ENCODE measurements at regions not wholly inside any gene's neighbourhood (a gene's known extent, or its start where the extent isn't known, plus 50 kb on each side); places are given as distances from the start of the nearest gene placed in this dataset.

GRCh38 chr16:8138666-8139065 is 451.6 kb downstream of the TMEM114 start:
- Histone ChIP-seq H3K9me3 (ENCODE audit: control insufficient read depth, low read length) (no peaks in the 10 kb centered on the region), H3K27me3 (ENCODE audit: control insufficient read depth, insufficient read depth, low read length, poor library complexity, severe bottlenecking) (no peaks in the 10 kb centered on the region), H3K4me1 (ENCODE audit: control insufficient read depth, insufficient read depth, low read length) (no peaks in the 10 kb centered on the region), H3K4me3 (ENCODE audit: low read length) (no peak overlapping the region), H3K36me3 (ENCODE audit: control insufficient read depth, insufficient read depth, low read length) (no peaks in the 10 kb centered on the region), H3K9ac (ENCODE audit: extremely low read depth, low read length, poor library complexity, severe bottlenecking) (no peak overlapping the region), H3K27ac (ENCODE audit: low read depth, low read length) (no peak overlapping the region)
- no peak overlapping the region for H3K4me3 Mint-ChIP-seq
- peaks cover 2% of the 10 kb centered on the region for H3K27me3 Mint-ChIP-seq (ENCODE audit: insufficient read depth)
- no peaks in the 10 kb centered on the region for H3K36me3 Mint-ChIP-seq (ENCODE audit: low read depth)
- DNase-seq = no peak
- no peak overlapping the region for H3K27ac Mint-ChIP-seq
- 97 to 100% methylated on average over 1 of the region's 1 CpG for WGBS, 2 experiments (ENCODE audit: insufficient coverage in 1 of 2, insufficient read length in 1 of 2)
- no peaks in the 10 kb centered on the region for H3K9me3 Mint-ChIP-seq
- no peak for TF ChIP-seq CTCF (conservative IDR thresholded peaks at IDR 0.05)
- H3K4me1 Mint-ChIP-seq = no peaks in the 10 kb centered on the region

GRCh38 chr16:8137606-8138005 is 452.7 kb downstream of the TMEM114 start:
- DNase-seq = no peak
- Mint-ChIP-seq H3K4me1 (no peaks in the 10 kb centered on the region), H3K9me3 (no peaks in the 10 kb centered on the region), H3K27ac (no peak overlapping the region), H3K27me3 (ENCODE audit: insufficient read depth) (peaks cover 2% of the 10 kb centered on the region), H3K4me3 (no peak overlapping the region), H3K36me3 (ENCODE audit: low read depth) (no peaks in the 10 kb centered on the region)
- H3K36me3 ChIP-seq (ENCODE audit: control insufficient read depth, insufficient read depth, low read length) = no peaks in the 10 kb centered on the region
- no peak overlapping the region for H3K9ac ChIP-seq (ENCODE audit: extremely low read depth, low read length, poor library complexity, severe bottlenecking)
- 74 to 81% methylated on average over 7 to 8 of the region's 8 CpGs for WGBS, 2 experiments (ENCODE audit: insufficient coverage in 1 of 2, insufficient read length in 1 of 2)
- no peak overlapping the region for H3K27ac ChIP-seq (ENCODE audit: low read depth, low read length)
- H3K9me3 ChIP-seq (ENCODE audit: control insufficient read depth, low read length) = no peaks in the 10 kb centered on the region
- no peak for TF ChIP-seq CTCF (conservative IDR thresholded peaks at IDR 0.05)
- H3K4me1 ChIP-seq (ENCODE audit: control insufficient read depth, insufficient read depth, low read length) = no peaks in the 10 kb centered on the region
- no peak overlapping the region for H3K4me3 ChIP-seq (ENCODE audit: low read length)
- H3K27me3 ChIP-seq (ENCODE audit: control insufficient read depth, insufficient read depth, low read length, poor library complexity, severe bottlenecking) = no peaks in the 10 kb centered on the region

GRCh38 chr16:8130197-8130596 is 460.1 kb downstream of the TMEM114 start:
- H3K36me3 ChIP-seq (ENCODE audit: control insufficient read depth, insufficient read depth, low read length) = no peaks in the 10 kb centered on the region
- WGBS, 2 experiments (ENCODE audit: insufficient coverage in 1 of 2, insufficient read length in 1 of 2) = 90 to 95% methylated on average over 1 to 4 of the region's 4 CpGs
- Mint-ChIP-seq H3K9me3 (peaks cover 4% of the 10 kb centered on the region), H3K36me3 (ENCODE audit: low read depth) (no peaks in the 10 kb centered on the region), H3K4me3 (no peak overlapping the region), H3K27ac (no peak overlapping the region), H3K27me3 (ENCODE audit: insufficient read depth) (peaks cover 3% of the 10 kb centered on the region), H3K4me1 (peaks cover 12% of the 10 kb centered on the region)
- no peak for TF ChIP-seq CTCF (conservative IDR thresholded peaks at IDR 0.05)
- peaks cover 8% of the 10 kb centered on the region for H3K9me3 ChIP-seq (ENCODE audit: control insufficient read depth, low read length)
- H3K9ac ChIP-seq (ENCODE audit: extremely low read depth, low read length, poor library complexity, severe bottlenecking) = no peak overlapping the region
- DNase-seq = no peak
- H3K27me3 ChIP-seq (ENCODE audit: control insufficient read depth, insufficient read depth, low read length, poor library complexity, severe bottlenecking) = no peaks in the 10 kb centered on the region
- H3K4me3 ChIP-seq (ENCODE audit: low read length) = no peak overlapping the region
- peaks cover 4% of the 10 kb centered on the region for H3K4me1 ChIP-seq (ENCODE audit: control insufficient read depth, insufficient read depth, low read length)
- no peak overlapping the region for H3K27ac ChIP-seq (ENCODE audit: low read depth, low read length)

Measured in endodermal cell (in vitro differentiated cells).